ENCODE measurements at regions not wholly inside any gene's neighbourhood (a gene's known extent, or its start where the extent isn't known, plus 50 kb on each side); places are given as distances from the start of the nearest gene placed in this dataset.
A peak's percentile ranks its signal among the peaks of the same experiment; 100 is the strongest.

DNA sequence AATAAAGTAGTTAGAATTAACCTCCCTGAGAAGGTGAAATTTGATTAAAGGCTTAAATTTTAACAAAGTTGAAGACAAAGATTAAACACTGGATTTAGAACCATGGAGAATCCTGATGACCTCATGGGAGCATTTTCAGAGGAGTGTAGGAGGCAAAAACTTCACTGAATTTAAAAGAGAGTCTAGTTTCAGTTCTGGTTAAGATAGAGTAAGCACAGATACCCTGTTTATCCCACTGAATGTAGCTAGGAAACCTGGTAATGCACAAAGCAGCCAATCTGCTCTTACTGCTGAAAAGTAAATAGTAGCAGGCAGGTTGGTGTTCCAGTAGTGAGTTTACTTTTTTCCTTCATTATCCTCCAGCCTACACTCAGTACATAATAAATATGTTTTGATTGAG is 654.9 kb upstream of the SYT4 start (continued):
- TF ChIP-seq, protein P1, sequence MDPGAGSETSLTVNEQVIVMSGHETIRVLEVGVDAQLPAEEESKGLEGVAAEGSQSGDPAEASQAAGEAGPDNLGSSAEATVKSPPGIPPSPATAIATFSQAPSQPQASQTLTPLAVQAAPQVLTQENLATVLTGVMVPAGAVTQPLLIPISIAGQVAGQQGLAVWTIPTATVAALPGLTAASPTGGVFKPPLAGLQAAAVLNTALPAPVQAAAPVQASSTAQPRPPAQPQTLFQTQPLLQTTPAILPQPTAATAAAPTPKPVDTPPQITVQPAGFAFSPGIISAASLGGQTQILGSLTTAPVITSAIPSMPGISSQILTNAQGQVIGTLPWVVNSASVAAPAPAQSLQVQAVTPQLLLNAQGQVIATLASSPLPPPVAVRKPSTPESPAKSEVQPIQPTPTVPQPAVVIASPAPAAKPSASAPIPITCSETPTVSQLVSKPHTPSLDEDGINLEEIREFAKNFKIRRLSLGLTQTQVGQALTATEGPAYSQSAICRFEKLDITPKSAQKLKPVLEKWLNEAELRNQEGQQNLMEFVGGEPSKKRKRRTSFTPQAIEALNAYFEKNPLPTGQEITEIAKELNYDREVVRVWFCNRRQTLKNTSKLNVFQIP (CRISPR knock-in tag; IDR thresholded peaks at IDR 0.05; ENCODE audit: borderline replicate concordance, low read depth), result no peak
- no peak for TF ChIP-seq CSDC2 (CRISPR knock-in tag; IDR thresholded peaks at IDR 0.05)
- TF ChIP-seq ZC3H10 (CRISPR knock-in tag; IDR thresholded peaks at IDR 0.05), result no peak
- no peak for TF ChIP-seq TCF4 (CRISPR knock-in tag; IDR thresholded peaks at IDR 0.05; ENCODE audit: borderline replicate concordance)
- TF ChIP-seq RARB (CRISPR knock-in tag; IDR thresholded peaks at IDR 0.05), result no peak
- TF ChIP-seq ZFP3 (CRISPR knock-in tag; IDR thresholded peaks at IDR 0.05), result no peak
- no peak for TF ChIP-seq ZNF8 (CRISPR knock-in tag; IDR thresholded peaks at IDR 0.05)
- no peak for TF ChIP-seq ZNF565 (CRISPR knock-in tag; conservative IDR thresholded peaks at IDR 0.05; ENCODE audit: low read depth)

DNA sequence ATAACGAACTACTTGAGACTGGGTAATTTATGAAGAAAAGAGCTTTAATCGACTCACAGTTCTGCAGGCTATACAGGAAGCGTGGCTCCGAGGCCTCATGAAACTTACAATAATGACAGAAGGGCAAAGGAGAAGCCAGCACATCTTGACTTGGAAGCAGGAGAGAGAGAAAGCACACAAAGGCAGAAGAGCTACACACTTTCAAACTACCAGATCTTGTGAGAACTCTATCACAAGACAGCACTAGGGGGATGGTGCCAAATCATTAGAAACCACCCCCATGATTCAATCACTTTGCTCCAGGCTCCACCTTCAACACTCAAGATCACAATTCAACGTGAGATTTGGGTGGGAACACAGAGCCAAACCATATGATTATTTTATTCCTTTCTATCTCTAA is 655.9 kb upstream of the SYT4 start:
- no peak for ATAC-seq
- TF ChIP-seq CSRNP3 (CRISPR knock-in tag; IDR thresholded peaks at IDR 0.05) (no peak), SNAI2 (CRISPR knock-in tag; IDR thresholded peaks at IDR 0.05) (no peak), ZNF565 (CRISPR knock-in tag; conservative IDR thresholded peaks at IDR 0.05; ENCODE audit: low read depth) (no peak), TOX (CRISPR knock-in tag; IDR thresholded peaks at IDR 0.05; ENCODE audit: borderline replicate concordance) (no peak), ZC3H10 (CRISPR knock-in tag; IDR thresholded peaks at IDR 0.05) (no peak), CSDC2 (CRISPR knock-in tag; IDR thresholded peaks at IDR 0.05) (no peak), ISL1 (CRISPR knock-in tag; IDR thresholded peaks at IDR 0.05) (no peak), ZNF70 (CRISPR knock-in tag; IDR thresholded peaks at IDR 0.05) (no peak), BACH2 (CRISPR knock-in tag; IDR thresholded peaks at IDR 0.05; ENCODE audit: borderline replicate concordance) (no peak), ZNF8 (CRISPR knock-in tag; IDR thresholded peaks at IDR 0.05) (no peak), ESRRG (CRISPR knock-in tag; IDR thresholded peaks at IDR 0.05) (no peak), ARNTL (CRISPR knock-in tag; IDR thresholded peaks at IDR 0.05; ENCODE audit: borderline replicate concordance, low read depth) (no peak), PPARA (CRISPR knock-in tag; IDR thresholded peaks at IDR 0.05; ENCODE audit: borderline replicate concordance) (no peak), ZFP30 (CRISPR knock-in tag; IDR thresholded peaks at IDR 0.05) (no peak)
- TF ChIP-seq, protein P2, sequence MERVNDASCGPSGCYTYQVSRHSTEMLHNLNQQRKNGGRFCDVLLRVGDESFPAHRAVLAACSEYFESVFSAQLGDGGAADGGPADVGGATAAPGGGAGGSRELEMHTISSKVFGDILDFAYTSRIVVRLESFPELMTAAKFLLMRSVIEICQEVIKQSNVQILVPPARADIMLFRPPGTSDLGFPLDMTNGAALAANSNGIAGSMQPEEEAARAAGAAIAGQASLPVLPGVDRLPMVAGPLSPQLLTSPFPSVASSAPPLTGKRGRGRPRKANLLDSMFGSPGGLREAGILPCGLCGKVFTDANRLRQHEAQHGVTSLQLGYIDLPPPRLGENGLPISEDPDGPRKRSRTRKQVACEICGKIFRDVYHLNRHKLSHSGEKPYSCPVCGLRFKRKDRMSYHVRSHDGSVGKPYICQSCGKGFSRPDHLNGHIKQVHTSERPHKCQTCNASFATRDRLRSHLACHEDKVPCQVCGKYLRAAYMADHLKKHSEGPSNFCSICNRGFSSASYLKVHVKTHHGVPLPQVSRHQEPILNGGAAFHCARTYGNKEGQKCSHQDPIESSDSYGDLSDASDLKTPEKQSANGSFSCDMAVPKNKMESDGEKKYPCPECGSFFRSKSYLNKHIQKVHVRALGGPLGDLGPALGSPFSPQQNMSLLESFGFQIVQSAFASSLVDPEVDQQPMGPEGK (CRISPR knock-in tag; IDR thresholded peaks at IDR 0.05; ENCODE audit: borderline replicate concordance), result no peak
- TF ChIP-seq, protein P1 (CRISPR knock-in tag; IDR thresholded peaks at IDR 0.05; ENCODE audit: borderline replicate concordance, low read depth), result no peak
- TF ChIP-seq, protein P3, sequence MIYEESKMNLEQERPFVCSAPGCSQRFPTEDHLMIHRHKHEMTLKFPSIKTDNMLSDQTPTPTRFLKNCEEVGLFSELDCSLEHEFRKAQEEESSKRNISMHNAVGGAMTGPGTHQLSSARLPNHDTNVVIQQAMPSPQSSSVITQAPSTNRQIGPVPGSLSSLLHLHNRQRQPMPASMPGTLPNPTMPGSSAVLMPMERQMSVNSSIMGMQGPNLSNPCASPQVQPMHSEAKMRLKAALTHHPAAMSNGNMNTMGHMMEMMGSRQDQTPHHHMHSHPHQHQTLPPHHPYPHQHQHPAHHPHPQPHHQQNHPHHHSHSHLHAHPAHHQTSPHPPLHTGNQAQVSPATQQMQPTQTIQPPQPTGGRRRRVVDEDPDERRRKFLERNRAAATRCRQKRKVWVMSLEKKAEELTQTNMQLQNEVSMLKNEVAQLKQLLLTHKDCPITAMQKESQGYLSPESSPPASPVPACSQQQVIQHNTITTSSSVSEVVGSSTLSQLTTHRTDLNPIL (CRISPR knock-in tag; IDR thresholded peaks at IDR 0.05; ENCODE audit: low read depth), result no peak

- TF ChIP-seq ZFP3 (CRISPR knock-in tag; IDR thresholded peaks at IDR 0.05) (no peak), TCF4 (CRISPR knock-in tag; IDR thresholded peaks at IDR 0.05; ENCODE audit: borderline replicate concordance) (no peak), ZFP30 (CRISPR knock-in tag; IDR thresholded peaks at IDR 0.05) (no peak), OSR1 (CRISPR knock-in tag; IDR thresholded peaks at IDR 0.05) (no peak), ISL1 (CRISPR knock-in tag; IDR thresholded peaks at IDR 0.05) (no peak), GLIS3 (CRISPR knock-in tag; IDR thresholded peaks at IDR 0.05) (no peak), SNAI2 (CRISPR knock-in tag; IDR thresholded peaks at IDR 0.05) (no peak), PPARA (CRISPR knock-in tag; IDR thresholded peaks at IDR 0.05; ENCODE audit: borderline replicate concordance) (no peak)
- TF ChIP-seq, protein P2 (CRISPR knock-in tag; IDR thresholded peaks at IDR 0.05; ENCODE audit: borderline replicate concordance), result no peak
Observed at GRCh38 chr18:43934322-43934721, 657.0 kb upstream of the SYT4 start.

More at GRCh38 chr18:43934322-43934721, 657.0 kb upstream of the SYT4 start:
- peak; percentile 51; the same call in 2 of the 3 replicates for ATAC-seq

Measured in SK-N-SH treated with all-trans-retinoic acid at 6 μM for 48 hours (cell line).